ENCODE measurements at regions not wholly inside any gene's neighbourhood (a gene's known extent, or its start where the extent isn't known, plus 50 kb on each side); places are given as distances from the start of the nearest gene placed in this dataset.

- DNase-seq = no peak
- intact Hi-C loops (cut with micrococcal nuclease) = no loop called here
- no peaks in the 10 kb centered on the region for H3K36me3 Mint-ChIP-seq
- H3K4me3 Mint-ChIP-seq = no peak overlapping the region
- POLR2A ChIA-PET = no interaction called here
- H3K4me1 Mint-ChIP-seq (ENCODE audit: low read depth) = no peaks in the 10 kb centered on the region
- H3K9me3 Mint-ChIP-seq = no peaks in the 10 kb centered on the region
- CTCF ChIA-PET = no interaction called here
- no peak overlapping the region for H3K27ac Mint-ChIP-seq
- no peaks in the 10 kb centered on the region for H3K27me3 Mint-ChIP-seq
Observed at GRCh38 chr3:168495270-168495669, 399.5 kb upstream of the GOLIM4 start.

- Mint-ChIP-seq H3K27ac (no peak overlapping the region), H3K4me1 (ENCODE audit: low read depth) (no peaks in the 10 kb centered on the region), H3K9me3 (no peaks in the 10 kb centered on the region), H3K27me3 (no peaks in the 10 kb centered on the region), H3K36me3 (no peaks in the 10 kb centered on the region), H3K4me3 (no peak overlapping the region)
- ChIA-PET POLR2A (no interaction called here), CTCF (no interaction called here)
- DNase-seq = no peak
- intact Hi-C loops (cut with micrococcal nuclease) = no loop called here
Observed at GRCh38 chr3:168493412-168494205, 397.9 kb upstream of the GOLIM4 start.

DNA sequence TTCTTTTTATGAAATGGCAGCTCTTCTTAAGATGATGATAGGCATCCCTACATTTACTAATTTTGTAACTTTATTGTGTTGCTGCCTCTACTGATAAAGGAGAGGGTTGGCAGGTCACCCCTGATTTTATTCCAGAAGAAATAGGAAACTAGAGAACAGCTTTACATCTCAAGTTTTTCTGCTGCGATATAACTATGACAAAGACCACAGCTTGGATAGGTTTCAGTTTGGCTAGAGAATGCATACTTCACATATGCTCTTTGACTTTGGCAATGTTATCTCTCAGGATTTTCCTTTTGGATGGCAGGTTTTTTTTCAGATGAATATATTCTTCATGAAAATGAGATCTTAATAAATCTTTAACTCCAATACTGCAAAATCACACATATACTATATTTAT, 395.3 kb upstream of the GOLIM4 start:
- POLR2A ChIA-PET = no interaction called here
- Mint-ChIP-seq H3K9me3 (peaks cover 3% of the 10 kb centered on the region), H3K27me3 (no peaks in the 10 kb centered on the region), H3K27ac (no peak overlapping the region), H3K4me3 (no peak overlapping the region), H3K36me3 (no peaks in the 10 kb centered on the region), H3K4me1 (ENCODE audit: low read depth) (no peaks in the 10 kb centered on the region)
- no peak for DNase-seq
- CTCF ChIA-PET = no interaction called here
- intact Hi-C loops (cut with micrococcal nuclease) = no loop called here

- DNase-seq = no peak
- Mint-ChIP-seq H3K9me3 (peaks cover 3% of the 10 kb centered on the region), H3K4me3 (no peak overlapping the region), H3K36me3 (no peaks in the 10 kb centered on the region), H3K4me1 (ENCODE audit: low read depth) (no peaks in the 10 kb centered on the region), H3K27me3 (no peaks in the 10 kb centered on the region), H3K27ac (no peak overlapping the region)
- POLR2A ChIA-PET = no interaction called here
- intact Hi-C loops (cut with micrococcal nuclease) = no loop called here
- CTCF ChIA-PET = no interaction called here
Observed at GRCh38 chr3:168489301-168489700, 393.6 kb upstream of the GOLIM4 start.

DNA sequence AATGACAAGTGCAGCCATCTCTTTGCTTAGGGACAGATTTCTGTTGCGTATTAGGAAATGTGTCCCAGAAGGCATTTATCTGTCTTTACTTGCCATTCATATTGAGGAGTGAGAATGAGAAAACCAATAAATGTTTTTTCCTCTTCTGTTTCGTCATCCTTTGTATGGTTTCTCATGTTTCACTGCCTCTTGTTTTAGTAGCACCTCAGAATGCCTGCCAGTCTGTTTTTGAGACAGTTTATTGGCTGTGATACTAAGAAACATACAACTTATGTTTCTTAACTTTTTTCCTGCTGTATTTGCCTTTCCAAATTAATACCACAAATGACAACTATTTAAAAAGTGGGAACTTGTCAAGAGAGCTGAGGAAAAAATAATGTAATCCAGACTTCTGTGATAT, 390.2 kb upstream of the GOLIM4 start:
- CTCF ChIA-PET = no interaction called here
- Mint-ChIP-seq H3K36me3 (no peaks in the 10 kb centered on the region), H3K9me3 (peaks cover 3% of the 10 kb centered on the region), H3K4me1 (ENCODE audit: low read depth) (no peaks in the 10 kb centered on the region), H3K27ac (no peak overlapping the region), H3K4me3 (no peak overlapping the region), H3K27me3 (no peaks in the 10 kb centered on the region)
- intact Hi-C loops (cut with micrococcal nuclease) = no loop called here
- POLR2A ChIA-PET = no interaction called here
- no peak for DNase-seq

- Mint-ChIP-seq H3K4me1 (ENCODE audit: low read depth) (no peaks in the 10 kb centered on the region), H3K9me3 (no peaks in the 10 kb centered on the region), H3K27ac (no peak overlapping the region), H3K36me3 (no peaks in the 10 kb centered on the region), H3K4me3 (no peak overlapping the region), H3K27me3 (no peaks in the 10 kb centered on the region)
- ChIA-PET POLR2A (no interaction called here), CTCF (no interaction called here)
- no peak for DNase-seq
- intact Hi-C loops (cut with micrococcal nuclease) = no loop called here
Observed at GRCh38 chr3:168476360-168476980, 380.7 kb upstream of the GOLIM4 start.

- POLR2A ChIA-PET = no interaction called here
- intact Hi-C loops (cut with micrococcal nuclease) = no loop called here
- H3K27ac Mint-ChIP-seq = no peak overlapping the region
- H3K9me3 Mint-ChIP-seq = no peaks in the 10 kb centered on the region
- no peaks in the 10 kb centered on the region for H3K36me3 Mint-ChIP-seq
- DNase-seq = no peak
- no peak overlapping the region for H3K4me3 Mint-ChIP-seq
- no peaks in the 10 kb centered on the region for H3K4me1 Mint-ChIP-seq (ENCODE audit: low read depth)
- CTCF ChIA-PET = no interaction called here
- H3K27me3 Mint-ChIP-seq = no peaks in the 10 kb centered on the region
Observed at GRCh38 chr3:168475704-168476103, 380.0 kb upstream of the GOLIM4 start.

DNA sequence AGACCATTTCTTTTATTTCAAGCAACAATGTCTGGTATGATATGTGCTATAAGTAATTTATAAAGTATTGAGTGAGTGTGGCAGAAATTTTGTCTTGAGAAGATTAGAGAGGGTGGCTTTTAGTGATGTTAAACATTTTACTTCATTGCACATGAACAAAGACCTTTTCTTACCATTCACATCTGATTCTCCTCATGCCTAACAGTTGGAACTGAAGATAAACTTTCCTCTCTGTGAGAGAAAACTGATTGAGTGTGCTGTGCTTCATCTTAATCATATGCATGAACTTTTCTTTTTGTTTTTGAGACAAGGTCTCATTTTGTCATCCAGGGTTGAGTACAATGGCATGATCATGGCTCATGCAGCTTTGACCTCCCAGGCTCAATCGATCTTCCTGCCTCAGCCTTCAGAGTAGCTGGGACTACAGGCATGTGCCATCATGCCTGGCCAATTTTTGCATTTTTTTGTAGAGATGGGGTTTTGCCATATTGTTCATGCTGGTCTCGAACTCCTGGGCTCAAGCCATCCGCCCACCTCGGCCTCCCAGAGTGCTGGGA, 377.7 kb upstream of the GOLIM4 start:
- no peak overlapping the region for H3K27ac Mint-ChIP-seq
- ChIA-PET CTCF (no interaction called here), POLR2A (no interaction called here)
- no peaks in the 10 kb centered on the region for H3K36me3 Mint-ChIP-seq
- H3K4me3 Mint-ChIP-seq = no peak overlapping the region
- no peaks in the 10 kb centered on the region for H3K4me1 Mint-ChIP-seq (ENCODE audit: low read depth)
- intact Hi-C loops (cut with micrococcal nuclease) = no loop called here
- H3K9me3 Mint-ChIP-seq = no peaks in the 10 kb centered on the region
- no peaks in the 10 kb centered on the region for H3K27me3 Mint-ChIP-seq
- no peak for DNase-seq

- intact Hi-C loops (cut with micrococcal nuclease) = no loop called here
- DNase-seq = no peak
- H3K27ac Mint-ChIP-seq = no peak overlapping the region
- no peaks in the 10 kb centered on the region for H3K27me3 Mint-ChIP-seq
- no peak overlapping the region for H3K4me3 Mint-ChIP-seq
- no peaks in the 10 kb centered on the region for H3K9me3 Mint-ChIP-seq
- no peaks in the 10 kb centered on the region for H3K4me1 Mint-ChIP-seq (ENCODE audit: low read depth)
- POLR2A ChIA-PET = no interaction called here
- CTCF ChIA-PET = no interaction called here
- H3K36me3 Mint-ChIP-seq = no peaks in the 10 kb centered on the region
Observed at GRCh38 chr3:168472783-168473182, 377.1 kb upstream of the GOLIM4 start.

DNA sequence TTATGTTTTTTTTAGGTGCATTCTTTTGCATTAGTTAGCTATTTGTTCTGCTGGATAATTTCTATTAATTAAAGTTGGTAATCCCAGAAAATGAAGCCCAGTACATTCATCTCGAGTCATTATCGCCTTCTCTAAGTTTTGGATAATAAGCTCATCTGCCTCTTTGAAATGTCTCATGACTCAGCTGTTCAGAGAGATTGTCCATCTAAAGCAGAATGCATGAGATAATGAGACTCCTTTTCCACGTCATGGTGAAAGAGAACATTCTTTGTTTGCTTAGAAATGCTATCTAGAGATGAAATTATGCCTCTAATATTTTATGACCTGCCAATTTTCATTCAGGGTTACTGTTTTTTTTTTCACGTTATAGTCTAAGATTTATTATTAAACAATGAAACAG, 374.7 kb upstream of the GOLIM4 start:
- Mint-ChIP-seq H3K4me3 (no peak overlapping the region), H3K9me3 (no peaks in the 10 kb centered on the region), H3K27ac (no peak overlapping the region), H3K4me1 (ENCODE audit: low read depth) (no peaks in the 10 kb centered on the region), H3K36me3 (no peaks in the 10 kb centered on the region), H3K27me3 (no peaks in the 10 kb centered on the region)
- POLR2A ChIA-PET = no interaction called here
- DNase-seq = no peak
- intact Hi-C loops (cut with micrococcal nuclease) = no loop called here
- CTCF ChIA-PET = no interaction called here

DNA sequence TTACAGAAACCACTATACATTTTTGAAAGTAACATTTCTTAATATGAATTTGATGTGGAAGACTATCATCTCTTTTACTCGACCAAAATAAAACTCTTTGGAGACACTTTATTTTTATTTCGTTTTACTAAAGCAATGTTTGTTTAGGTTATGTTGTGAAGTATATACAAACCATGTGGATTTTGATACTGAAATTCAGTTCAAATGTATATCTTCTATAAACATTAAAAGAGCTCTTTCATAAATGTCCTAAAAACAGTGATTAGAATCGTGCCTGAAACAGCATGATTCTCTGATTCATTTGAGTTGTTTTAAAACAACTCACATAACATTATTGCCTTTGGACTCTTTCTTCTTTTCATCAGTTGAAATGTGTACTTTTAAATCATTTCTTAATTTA, 373.7 kb upstream of the GOLIM4 start:
- intact Hi-C loops (cut with micrococcal nuclease) = no loop called here
- H3K4me1 Mint-ChIP-seq (ENCODE audit: low read depth) = no peaks in the 10 kb centered on the region
- H3K4me3 Mint-ChIP-seq = no peak overlapping the region
- ChIA-PET POLR2A (no interaction called here), CTCF (no interaction called here)
- no peaks in the 10 kb centered on the region for H3K27me3 Mint-ChIP-seq
- no peaks in the 10 kb centered on the region for H3K36me3 Mint-ChIP-seq
- no peak for DNase-seq
- H3K27ac Mint-ChIP-seq = no peak overlapping the region
- no peaks in the 10 kb centered on the region for H3K9me3 Mint-ChIP-seq

DNA sequence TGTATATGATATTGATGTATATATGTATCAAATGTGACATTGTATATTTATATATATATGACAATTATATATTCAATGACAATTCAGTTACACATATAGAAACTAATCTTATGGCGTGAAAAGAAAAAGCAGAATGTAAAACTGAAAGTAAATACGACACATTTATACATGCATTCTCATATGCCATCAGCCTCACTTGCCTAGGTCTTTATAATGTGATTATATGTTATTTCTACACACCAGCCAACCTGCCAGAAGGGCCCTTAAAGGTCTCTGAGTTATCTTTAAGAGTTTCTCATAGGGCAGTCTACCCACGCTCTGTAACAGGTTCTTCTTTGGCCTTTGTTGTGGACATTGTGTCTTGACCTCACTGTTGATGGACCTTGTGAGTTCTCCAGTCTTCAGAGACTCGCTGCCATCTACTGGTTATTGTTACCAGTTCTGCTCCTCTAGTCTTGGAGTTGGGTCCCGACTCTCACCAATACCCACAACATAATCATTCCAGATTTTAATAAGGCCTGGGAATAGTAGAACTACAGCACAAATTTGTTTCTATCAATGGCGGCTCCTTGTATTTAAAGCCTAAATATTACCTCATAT, 371.5 kb upstream of the GOLIM4 start:
- Mint-ChIP-seq H3K4me3 (no peak overlapping the region), H3K9me3 (peaks cover 3% of the 10 kb centered on the region), H3K27ac (no peak overlapping the region), H3K4me1 (ENCODE audit: low read depth) (no peaks in the 10 kb centered on the region), H3K36me3 (no peaks in the 10 kb centered on the region), H3K27me3 (no peaks in the 10 kb centered on the region)
- intact Hi-C loops (cut with micrococcal nuclease) = no loop called here
- CTCF ChIA-PET = no interaction called here
- DNase-seq = no peak
- POLR2A ChIA-PET = no interaction called here

DNA sequence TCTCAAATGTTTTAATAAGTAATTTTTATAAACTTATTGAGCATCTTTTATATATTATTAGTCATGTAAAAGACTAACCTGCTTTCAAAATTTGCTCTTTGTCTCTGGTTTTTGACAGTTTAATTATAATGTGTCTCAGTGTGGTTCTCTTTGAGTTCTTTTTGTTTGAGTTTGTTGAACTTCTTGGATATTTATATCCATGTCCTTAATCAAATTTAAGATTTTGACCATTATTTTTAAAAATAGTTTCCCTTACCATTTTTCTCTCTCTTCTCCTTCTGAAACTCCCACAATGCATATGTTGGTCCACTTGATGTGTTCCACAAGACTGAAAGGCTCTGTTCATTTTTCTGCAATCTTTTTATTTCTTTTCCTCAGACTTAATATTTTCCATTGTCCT, 366.1 kb upstream of the GOLIM4 start:
- H3K4me3 Mint-ChIP-seq = no peak overlapping the region
- H3K9me3 Mint-ChIP-seq = peaks cover 6% of the 10 kb centered on the region
- no peaks in the 10 kb centered on the region for H3K36me3 Mint-ChIP-seq
- CTCF ChIA-PET = no interaction called here
- H3K4me1 Mint-ChIP-seq (ENCODE audit: low read depth) = no peaks in the 10 kb centered on the region
- DNase-seq = no peak
- intact Hi-C loops (cut with micrococcal nuclease) = no loop called here
- POLR2A ChIA-PET = no interaction called here
- no peaks in the 10 kb centered on the region for H3K27me3 Mint-ChIP-seq
- no peak overlapping the region for H3K27ac Mint-ChIP-seq

All from activated CD4-positive, alpha-beta memory T cell treated with anti-CD3 and anti-CD28 coated beads for 36 hours (primary cell).